Frontal cortex (tissue), 3 donors: ENCODE measurements at regions not wholly inside any gene's neighbourhood (a gene's known extent, or its start where the extent isn't known, plus 50 kb on each side); places are given as distances from the start of the nearest gene placed in this dataset.

Experiments
- DNase-seq, 2 donors: peaks; one replicate each; pipeline ENCODE4 v3.0.0; 2012; ENCODE audit warnings: low spot score in 2 of 2
- FAIRE-seq: peaks from 2 replicates; lab custom pipeline; 2012; peaks lifted over from hg19 to GRCh38; lab: Jason Lieb, UNC
- donor health status: control.
- donor health status: control.
- donor health status: control.

- FAIRE-seq, result no peak
- no peak for DNase-seq
These were observed 245.8 kb downstream of the TTLL2 start for GRCh38 chr6:167570460-167571400.

- FAIRE-seq (no peak), DNase-seq (no peak)
These were observed 246.7 kb downstream of the TTLL2 start for GRCh38 chr6:167571550-167571949.

- DNase-seq (no peak), FAIRE-seq (no peak)
These were observed 247.2 kb downstream of the TTLL2 start for GRCh38 chr6:167572106-167572505.

GRCh38 chr6:167572841-167573271 is 248.0 kb downstream of the TTLL2 start:
- DNase-seq, result no peak
- FAIRE-seq, result no peak

GRCh38 chr6:167573461-167574215 is 248.8 kb downstream of the TTLL2 start:
- no peak for DNase-seq
- FAIRE-seq, result no peak

GRCh38 chr6:167574431-167575151 is 249.7 kb downstream of the TTLL2 start:
- DNase-seq, result no peak

GRCh38 chr6:167575158-167575696 is 250.3 kb downstream of the TTLL2 start:
- DNase-seq, result no peak
- FAIRE-seq, result no peak

More at GRCh38 chr6:167574431-167575151, 249.7 kb downstream of the TTLL2 start:
- FAIRE-seq, result no peak

- FAIRE-seq (no peak), DNase-seq (no peak)
These were observed 250.5 kb upstream of the AFDN start for GRCh38 chr6:167576050-167576741.

- DNase-seq, result no peak
- no peak for FAIRE-seq
These were observed 249.7 kb upstream of the AFDN start for GRCh38 chr6:167576828-167577503.

- no peak for FAIRE-seq
- DNase-seq, result no peak
These were observed 248.8 kb upstream of the AFDN start for GRCh38 chr6:167577891-167578361.

GRCh38 chr6:167578371-167578901 is 248.3 kb upstream of the AFDN start:
- DNase-seq (no peak), FAIRE-seq (no peak)

- DNase-seq, result no peak
These were observed 246.7 kb upstream of the AFDN start for GRCh38 chr6:167579806-167580618.

GRCh38 chr6:167580619-167580911 is 246.1 kb upstream of the AFDN start:
- FAIRE-seq, result no peak
- DNase-seq, result no peak

More at GRCh38 chr6:167579806-167580618, 246.7 kb upstream of the AFDN start:
- FAIRE-seq, result no peak

GRCh38 chr6:167581637-167582036 is 245.1 kb upstream of the AFDN start:
- FAIRE-seq (no peak), DNase-seq (no peak)

- DNase-seq (no peak), FAIRE-seq (no peak)
These were observed 243.3 kb upstream of the AFDN start for GRCh38 chr6:167583412-167583811.

GRCh38 chr6:167588181-167588919 is 238.4 kb upstream of the AFDN start:
- DNase-seq (peak; percentile 45 to 58), FAIRE-seq (no peak)
